ENCODE measurements at regions not wholly inside any gene's neighbourhood (a gene's known extent, or its start where the extent isn't known, plus 50 kb on each side); places are given as distances from the start of the nearest gene placed in this dataset.

- TF ChIP-seq CTCF (IDR thresholded peaks at IDR 0.05; ENCODE audit: poor library complexity, severe bottlenecking) (no peak), TAF1 (IDR thresholded peaks at IDR 0.05; ENCODE audit: low read depth) (no peak), EZH2 (IDR thresholded peaks at IDR 0.05; ENCODE audit: borderline replicate concordance, insufficient read depth, low read length, poor library complexity, severe bottlenecking) (no peak), RAD21 (conservative IDR thresholded peaks at IDR 0.05) (no peak), REST (IDR thresholded peaks at IDR 0.05; ENCODE audit: borderline replicate concordance) (no peak), EP300 (conservative IDR thresholded peaks at IDR 0.05; ENCODE audit: poor library complexity, severe bottlenecking) (no peak), POLR2AphosphoS5 (IDR thresholded peaks at IDR 0.05) (no peak), MXI1 (conservative IDR thresholded peaks at IDR 0.05; ENCODE audit: poor library complexity, severe bottlenecking) (no peak)
Measured at GRCh38 chr9:111197256-111197655, 132.8 kb downstream of the OR2K2 start.

All from neural cell (in vitro differentiated cells).